Subcutaneous abdominal adipose tissue (tissue), 5 donors: ENCODE measurements at regions not wholly inside any gene's neighbourhood (a gene's known extent, or its start where the extent isn't known, plus 50 kb on each side); places are given as distances from the start of the nearest gene placed in this dataset.
"Not testable (repeated sequence)": the region's sequence is repeated elsewhere in the genome, so short reads cannot be mapped to it uniquely, and the experiment has no call there.

Experiments used
- H3K27ac ChIP-seq: one replicate; pipeline ENCODE4 v1.7.0; 2013; ENCODE audit warnings: low read depth, mild to moderate bottlenecking, inconsistent platforms, low read length, moderate library complexity
- H3K27me3 ChIP-seq, 5 donors: one replicate each; pipeline ENCODE4 v1.7.0; 2013; ENCODE audit warnings: low read length in 5 of 5, inconsistent platforms in 1 of 5; ENCODE audit not compliant: control insufficient read depth in 5 of 5, insufficient read depth in 4 of 5
- H3K36me3 ChIP-seq, 5 donors: one replicate each; pipeline ENCODE4 v1.7.0; 2013; ENCODE audit warnings: low read length in 5 of 5; ENCODE audit not compliant: control insufficient read depth in 5 of 5, insufficient read depth in 5 of 5
- H3K4me1 ChIP-seq, 5 donors: one replicate each; pipeline ENCODE4 v1.7.0; 2013; ENCODE audit warnings: low read length in 5 of 5, mild to moderate bottlenecking in 3 of 5, moderate library complexity in 1 of 5; ENCODE audit not compliant: control insufficient read depth in 5 of 5, insufficient read depth in 5 of 5
- H3K4me3 ChIP-seq, 5 donors: one replicate each; pipeline ENCODE4 v1.7.0; 2013; ENCODE audit warnings: low read length in 5 of 5, low read depth in 1 of 5
- H3K9ac ChIP-seq, 5 donors: one replicate each; pipeline ENCODE4 v1.7.0; 2013; ENCODE audit warnings: low read length in 5 of 5, mild to moderate bottlenecking in 4 of 5, moderate library complexity in 3 of 5
- H3K9me3 ChIP-seq, 5 donors: one replicate each; pipeline ENCODE4 v1.7.0; 2013; ENCODE audit warnings: low read length in 5 of 5; ENCODE audit not compliant: control insufficient read depth in 5 of 5
- donor health status: healthy.
- donor health status: healthy.
- donor health status: healthy.
- donor health status: healthy.
- donor health status: healthy.

DNA sequence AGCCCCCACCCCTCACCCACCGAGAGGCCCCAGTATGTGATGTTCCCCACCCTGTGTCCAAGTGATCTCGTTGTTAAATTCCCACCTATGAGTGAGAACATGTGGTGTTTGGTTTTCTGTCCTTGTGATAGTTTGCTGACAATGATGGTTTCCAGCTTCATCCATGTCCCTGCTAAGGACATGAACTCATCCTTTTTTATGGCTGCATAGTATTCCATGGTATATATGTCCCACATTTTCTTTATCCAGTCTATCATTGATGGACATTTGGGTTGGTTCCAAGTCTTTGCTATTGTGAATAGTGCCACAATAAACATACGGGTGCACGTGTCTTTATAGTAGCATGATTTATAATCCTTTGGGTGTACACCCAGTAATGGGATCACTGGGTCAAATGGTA lies 79.2 kb downstream of the PXDC1 start:
- not testable (repeated sequence) for H3K27me3 ChIP-seq, H3K9me3 ChIP-seq, H3K36me3 ChIP-seq, H3K9ac ChIP-seq, H3K4me3 ChIP-seq, H3K4me1 ChIP-seq, H3K27ac ChIP-seq

DNA sequence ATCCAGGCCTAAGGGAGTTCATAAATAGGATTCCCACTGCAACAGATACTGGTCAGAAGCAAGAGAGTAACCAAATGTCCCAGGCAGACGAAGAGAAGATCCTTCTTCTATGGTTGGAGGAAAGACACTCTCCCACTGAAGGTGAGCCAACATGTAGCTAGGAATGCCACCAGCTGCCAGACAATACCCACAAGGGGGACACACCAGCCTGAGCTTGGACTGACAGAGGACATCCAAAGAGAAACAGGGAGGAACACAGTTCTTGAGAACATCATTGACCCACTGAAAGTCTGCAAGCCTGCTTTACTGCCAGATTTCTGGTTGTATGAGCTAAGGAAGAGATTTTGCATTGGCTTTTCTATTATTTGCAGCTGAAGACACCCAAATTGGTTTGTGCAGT lies 80.1 kb downstream of the PXDC1 start:
- Histone ChIP-seq H3K36me3 (no peaks in the 10 kb centered on the region), H3K9me3 (peaks cover 0 to 8% (median 2%) of the 10 kb centered on the region in 5 donors), H3K27ac (no peak overlapping the region), H3K4me3 (no peak overlapping the region), H3K9ac (no peak overlapping the region), H3K27me3 (no peaks in the 10 kb centered on the region), H3K4me1 (no peaks in the 10 kb centered on the region)

DNA sequence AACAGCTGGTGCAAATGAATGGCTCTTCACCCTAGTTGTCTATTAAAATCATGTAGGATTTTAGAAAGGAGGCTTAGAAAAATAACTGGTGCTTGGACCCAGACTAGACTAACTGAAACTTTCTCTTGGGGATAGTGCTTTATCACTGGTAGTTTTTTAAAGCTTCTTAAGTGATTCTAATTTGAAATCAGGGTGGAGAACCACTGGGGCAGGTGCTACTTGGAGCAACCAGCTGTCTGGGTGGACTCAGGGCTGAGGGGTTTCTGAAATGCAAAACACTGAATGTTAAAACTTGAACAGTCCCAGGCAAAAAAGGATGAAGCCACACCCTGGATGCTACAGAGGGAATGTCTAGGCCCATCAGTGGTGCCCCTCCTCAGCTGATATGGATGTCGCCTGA lies 81.2 kb downstream of the PXDC1 start:
- H3K36me3 ChIP-seq = no peaks in the 10 kb centered on the region
- H3K9ac ChIP-seq = no peak overlapping the region
- peaks cover 0 to 8% (median 2%) of the 10 kb centered on the region in 5 donors for H3K9me3 ChIP-seq

DNA sequence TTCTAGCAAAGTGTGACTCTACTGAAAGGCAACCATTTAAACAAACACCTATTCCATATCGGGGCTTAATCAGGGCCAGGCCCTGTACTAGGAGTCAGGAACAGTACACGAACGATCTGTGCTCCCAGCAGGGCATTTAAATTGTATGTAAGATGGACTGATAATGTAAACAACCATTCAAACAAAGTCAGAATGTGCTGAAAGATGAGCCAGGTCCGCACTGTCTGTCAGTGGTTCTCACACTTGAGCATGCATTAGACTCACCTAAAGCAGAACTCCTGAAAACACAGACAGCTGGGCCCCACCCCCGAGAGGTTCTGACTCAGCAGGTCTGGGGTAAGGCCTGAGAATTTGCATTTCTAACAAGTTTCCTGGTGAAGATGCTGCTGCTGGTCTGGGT lies 81.6 kb downstream of the PXDC1 start:
- Histone ChIP-seq H3K27me3 (no peaks in the 10 kb centered on the region), H3K9ac (no peak overlapping the region), H3K4me3 (no peak overlapping the region), H3K4me1 (peaks cover 0 to 7% (median 4%) of the 10 kb centered on the region in 5 donors), H3K27ac (no peak overlapping the region), H3K36me3 (no peaks in the 10 kb centered on the region), H3K9me3 (peaks cover 0 to 8% (median 2%) of the 10 kb centered on the region in 5 donors)

More for the DNA sequence above, 81.2 kb downstream of the PXDC1 start:
- Histone ChIP-seq H3K4me3 (no peak overlapping the region), H3K4me1 (peaks cover 0 to 4% (median 0%) of the 10 kb centered on the region in 5 donors), H3K27me3 (no peaks in the 10 kb centered on the region), H3K27ac (no peak overlapping the region)

DNA sequence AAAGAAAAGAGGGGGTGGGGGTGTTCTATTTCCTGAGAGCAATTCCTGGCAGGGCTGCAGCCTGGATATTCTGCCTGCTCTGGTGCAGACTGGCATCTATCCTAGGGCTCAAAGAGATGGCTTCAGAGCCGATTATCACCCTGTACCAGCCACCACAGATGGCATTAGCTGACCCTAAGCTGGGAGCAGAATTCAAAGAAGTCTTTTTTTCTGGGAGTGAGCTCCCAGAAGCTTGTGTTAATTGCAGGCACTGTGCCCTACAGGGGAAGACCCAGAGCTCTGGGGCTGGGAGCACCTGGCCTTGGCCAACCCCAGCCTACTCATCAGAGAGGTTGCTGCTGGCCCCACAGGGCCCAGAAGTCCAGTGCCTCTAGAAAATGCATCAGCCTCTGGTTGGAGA lies 85.9 kb downstream of the PXDC1 start:
- H3K9ac ChIP-seq = no peak overlapping the region
- no peak overlapping the region for H3K27ac ChIP-seq
- H3K4me3 ChIP-seq = no peak overlapping the region
- H3K4me1 ChIP-seq = peaks cover 0 to 11% (median 7%) of the 10 kb centered on the region in 5 donors
- H3K27me3 ChIP-seq = no peaks in the 10 kb centered on the region
- H3K9me3 ChIP-seq = peaks cover 0 to 8% (median 2%) of the 10 kb centered on the region in 5 donors
- no peaks in the 10 kb centered on the region for H3K36me3 ChIP-seq

DNA sequence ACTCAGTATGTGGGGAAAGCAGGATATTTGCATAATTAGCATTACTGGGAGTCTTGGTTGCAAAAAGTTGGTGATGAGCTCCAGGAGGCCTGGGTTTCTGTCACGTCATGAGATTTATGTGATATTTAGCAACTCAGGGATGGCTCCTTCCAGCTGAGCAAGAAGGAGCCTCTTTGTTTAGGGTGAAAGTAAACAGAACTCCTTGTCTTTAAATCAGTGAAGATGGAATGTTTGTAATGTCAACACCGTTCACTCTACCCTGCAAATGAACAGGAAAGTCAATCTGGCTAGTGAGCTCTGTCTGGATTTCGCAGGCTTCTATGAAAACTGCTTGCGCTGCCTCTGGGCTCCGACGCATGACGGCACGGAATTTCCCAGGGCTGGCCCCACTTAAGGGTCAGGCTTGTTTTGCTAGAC lies 86.9 kb downstream of the PXDC1 start:
- Histone ChIP-seq H3K9ac (no peak overlapping the region), H3K27ac (no peak overlapping the region), H3K36me3 (no peaks in the 10 kb centered on the region), H3K9me3 (peaks cover 0 to 6% (median 1%) of the 10 kb centered on the region in 5 donors), H3K4me3 (no peak overlapping the region), H3K4me1 (peaks cover 0 to 11% (median 7%) of the 10 kb centered on the region in 5 donors), H3K27me3 (no peaks in the 10 kb centered on the region)

DNA sequence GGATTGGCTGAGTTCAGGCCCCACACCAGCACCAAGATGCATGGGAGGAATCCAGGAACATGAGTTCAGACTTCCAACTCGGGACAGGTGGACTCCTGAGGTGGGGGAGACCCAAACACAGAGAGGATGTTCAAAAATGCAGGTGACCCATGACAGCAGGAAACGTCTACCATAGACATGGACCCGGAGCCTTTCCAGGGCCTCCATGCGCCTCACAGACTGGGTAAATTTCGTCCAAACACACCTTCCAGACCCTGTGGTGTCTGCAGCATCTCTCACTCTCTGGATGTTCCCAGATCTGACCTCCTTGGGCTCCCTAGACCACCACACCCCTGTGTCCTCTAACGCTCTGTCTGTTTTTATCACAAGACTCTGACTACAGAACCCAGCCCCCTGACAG lies 87.7 kb downstream of the PXDC1 start:
- Histone ChIP-seq H3K27me3 (no peaks in the 10 kb centered on the region), H3K9ac (no peak overlapping the region), H3K9me3 (peaks cover 0 to 3% (median 0%) of the 10 kb centered on the region in 5 donors), H3K4me3 (no peak overlapping the region), H3K36me3 (no peaks in the 10 kb centered on the region), H3K27ac (no peak overlapping the region), H3K4me1 (peaks cover 0 to 18% (median 9%) of the 10 kb centered on the region in 5 donors)

DNA sequence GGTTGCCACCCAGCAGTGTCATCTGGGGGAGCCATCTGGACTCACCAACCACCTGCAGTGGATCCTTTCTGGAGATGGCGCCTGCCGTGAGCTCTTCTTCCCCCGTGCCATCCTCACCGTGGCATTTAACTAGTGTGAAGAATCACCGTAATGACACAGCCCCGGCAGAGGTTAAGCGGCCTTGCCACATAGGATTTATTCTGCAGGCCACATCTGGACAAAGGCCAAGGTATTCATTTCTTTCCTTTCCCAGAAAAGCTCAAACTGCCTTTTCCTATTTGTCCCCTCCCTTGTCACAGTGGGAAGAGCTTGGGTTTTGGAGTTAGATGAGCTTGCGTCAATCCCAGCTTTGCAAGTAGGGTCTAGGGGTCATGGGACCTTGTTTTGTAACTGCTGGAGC lies 88.4 kb downstream of the PXDC1 start:
- Histone ChIP-seq H3K27ac (no peak overlapping the region), H3K4me3 (no peak overlapping the region), H3K36me3 (no peaks in the 10 kb centered on the region), H3K4me1 (peaks cover 0 to 19% (median 9%) of the 10 kb centered on the region in 5 donors), H3K9me3 (no peaks in the 10 kb centered on the region), H3K27me3 (no peaks in the 10 kb centered on the region), H3K9ac (no peak overlapping the region)

DNA sequence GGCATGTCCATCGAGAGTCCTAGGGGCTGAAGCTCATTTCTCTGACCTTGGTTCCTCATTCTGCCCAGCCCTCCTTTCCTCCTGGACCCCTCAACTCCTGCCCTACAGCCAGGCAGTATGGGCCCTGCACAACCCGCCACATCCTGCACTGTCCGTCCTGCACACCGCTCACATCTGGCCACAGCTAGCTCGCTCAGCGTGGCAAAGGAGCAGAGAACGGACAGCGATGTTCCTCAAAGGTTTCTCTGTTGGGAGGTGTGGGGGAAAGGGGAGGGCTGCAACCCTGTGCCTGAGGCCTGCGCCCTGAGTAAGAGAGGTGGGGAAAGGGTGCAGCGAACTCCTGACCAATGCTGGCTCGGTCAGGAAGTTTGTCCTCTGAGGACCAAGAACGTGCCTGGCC lies 90.1 kb downstream of the PXDC1 start:
- peaks cover 0 to 19% (median 9%) of the 10 kb centered on the region in 5 donors for H3K4me1 ChIP-seq
- no peaks in the 10 kb centered on the region for H3K9me3 ChIP-seq
- no peak overlapping the region for H3K27ac ChIP-seq
- no peak overlapping the region for H3K9ac ChIP-seq
- H3K36me3 ChIP-seq = no peaks in the 10 kb centered on the region
- H3K4me3 ChIP-seq = no peak overlapping the region
- H3K27me3 ChIP-seq = no peaks in the 10 kb centered on the region

DNA sequence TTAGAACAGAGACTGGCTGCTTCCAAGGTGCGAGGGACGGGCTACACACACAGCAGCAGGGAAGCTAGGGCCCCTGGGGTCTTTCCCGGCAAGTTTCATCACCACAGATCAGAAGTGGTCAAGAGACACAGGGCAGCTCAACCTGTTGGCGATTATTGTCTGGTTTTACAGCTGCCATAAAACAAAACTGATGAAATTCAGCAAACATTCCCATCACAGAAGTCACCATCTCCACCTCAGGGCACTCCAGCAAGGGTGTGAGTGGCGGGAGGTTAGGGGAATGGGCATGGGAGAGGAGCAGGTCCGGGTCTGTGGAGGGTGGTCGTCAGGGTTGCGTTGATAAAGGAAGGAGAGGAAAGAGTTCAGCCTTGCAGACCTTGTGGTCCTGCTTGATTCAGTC lies 91.0 kb downstream of the PXDC1 start:
- no peak overlapping the region for H3K4me3 ChIP-seq
- H3K4me1 ChIP-seq = peaks cover 0 to 16% (median 9%) of the 10 kb centered on the region in 5 donors
- H3K27me3 ChIP-seq = no peaks in the 10 kb centered on the region
- no peaks in the 10 kb centered on the region for H3K36me3 ChIP-seq
- H3K9ac ChIP-seq = no peak overlapping the region
- H3K27ac ChIP-seq = no peak overlapping the region
- H3K9me3 ChIP-seq = no peaks in the 10 kb centered on the region

DNA sequence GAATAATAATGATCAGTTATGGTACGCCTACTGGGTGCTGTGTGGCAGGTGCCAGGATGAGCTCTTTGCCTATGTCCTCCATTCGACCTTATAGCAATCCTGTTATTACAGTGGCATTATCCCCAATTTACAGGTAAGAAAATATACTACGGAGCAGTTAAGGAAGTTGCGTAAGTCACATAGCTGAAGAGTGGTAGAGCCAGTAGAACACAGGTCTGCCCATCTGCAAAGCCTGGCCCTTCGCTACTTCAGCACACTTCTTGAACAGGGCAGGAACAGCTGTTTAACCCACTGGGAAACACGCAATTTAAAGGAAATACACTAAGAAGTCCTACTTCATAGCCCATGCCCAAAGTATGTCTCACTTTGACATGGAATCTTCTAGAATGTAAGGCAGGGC lies 91.8 kb downstream of the PXDC1 start:
- Histone ChIP-seq H3K27ac (no peak overlapping the region), H3K4me1 (peaks cover 0 to 11% (median 6%) of the 10 kb centered on the region in 5 donors), H3K4me3 (no peak overlapping the region), H3K36me3 (no peaks in the 10 kb centered on the region), H3K27me3 (no peaks in the 10 kb centered on the region), H3K9me3 (no peaks in the 10 kb centered on the region), H3K9ac (no peak overlapping the region)
